Mucosa of descending colon (tissue), 3 donors: ENCODE measurements at regions not wholly inside any gene's neighbourhood (a gene's known extent, or its start where the extent isn't known, plus 50 kb on each side); places are given as distances from the start of the nearest gene placed in this dataset.
A peak's percentile ranks its signal among the peaks of the same experiment; 100 is the strongest.

Source experiments
- ATAC-seq: fragments of 200-7000 bp; cut with Tn5 transposase; one replicate; pipeline ENCODE4 v1.9.1; 2020; ENCODE audit warnings: mild to moderate bottlenecking, moderate library complexity
- DNase-seq, 3 donors: peaks; one replicate each; pipeline ENCODE4 v3.0.0-alpha.2; 2020
- H3K36me3 ChIP-seq: fragments of 200-600 bp; one replicate; pipeline ENCODE4 v1.8.0; 2021; ENCODE audit warnings: low read depth, mild to moderate bottlenecking
- H3K4me1 ChIP-seq: fragments of 200-600 bp; one replicate; pipeline ENCODE4 v1.8.0; 2021; ENCODE audit warnings: low read depth, mild to moderate bottlenecking
- H3K4me3 ChIP-seq: fragments of 200-600 bp; one replicate; pipeline ENCODE4 v1.8.0; 2021; ENCODE audit warnings: mild to moderate bottlenecking
- H3K9me3 ChIP-seq: fragments of 200-600 bp; one replicate; pipeline ENCODE4 v1.8.0; 2021; ENCODE audit warnings: mild to moderate bottlenecking
- CTCF ChIP-seq: fragments of 200-600 bp; IDR thresholded peaks from one replicate; pipeline ENCODE4 v1.8.0; 2022; ENCODE audit warnings: antibody characterized with exemption, mild to moderate bottlenecking
- intact Hi-C, 2 donors: fragments of 100-400 bp; cut with DNase I in 1 of 2; cut with micrococcal nuclease in 1 of 2; formaldehyde crosslinking; loops; one replicate each; pipeline versions ENCODE4 v1.11.0 to v1.11.1; 2022; cut with DNase I, micrococcal nuclease
- donor health status: DM: no; HTN: no; CAD: no; lungs with moderate emphysema.
- donor health status: DM: no; HTN: no; CAD: no.
- donor health status: DM: no; HTN: yes; CAD: no.

GRCh38 chr7:46751471-46751870 lies 830.4 kb upstream of the IGFBP3 start:
- ATAC-seq: no peak
- Histone ChIP-seq H3K9me3 (no peaks in the 10 kb centered on the region), H3K36me3 (no peaks in the 10 kb centered on the region), H3K4me1 (no peaks in the 10 kb centered on the region), H3K4me3 (no peak overlapping the region)
- no peak for TF ChIP-seq CTCF
- intact Hi-C loops: no loop called here
- DNase-seq: no peak

GRCh38 chr7:46750321-46750865 lies 829.3 kb upstream of the IGFBP3 start:
- ATAC-seq (no peak), DNase-seq (no peak)
- H3K9me3 ChIP-seq: no peaks in the 10 kb centered on the region
- TF ChIP-seq CTCF: no peak
- H3K4me3 ChIP-seq: no peak overlapping the region
- intact Hi-C loops: no loop called here
- no peaks in the 10 kb centered on the region for H3K36me3 ChIP-seq
- H3K4me1 ChIP-seq: no peaks in the 10 kb centered on the region

- intact Hi-C loops: no loop called here
- ATAC-seq (no peak), DNase-seq (no peak)
- H3K4me3 ChIP-seq: no peak overlapping the region
- H3K4me1 ChIP-seq: no peaks in the 10 kb centered on the region
- TF ChIP-seq CTCF: no peak
- no peaks in the 10 kb centered on the region for H3K36me3 ChIP-seq
- H3K9me3 ChIP-seq: no peaks in the 10 kb centered on the region
Measured at GRCh38 chr7:46747869-46748576, 827.0 kb upstream of the IGFBP3 start.

- H3K36me3 ChIP-seq: no peaks in the 10 kb centered on the region
- intact Hi-C loops: no loop called here
- TF ChIP-seq CTCF: no peak
Measured at GRCh38 chr7:46746695-46747687, 825.9 kb upstream of the IGFBP3 start.

GRCh38 chr7:46745707-46746090 lies 824.6 kb upstream of the IGFBP3 start:
- intact Hi-C loops: no loop called here
- no peaks in the 10 kb centered on the region for H3K9me3 ChIP-seq
- ATAC-seq (no peak), DNase-seq (peak in 1 of 3 donors; percentile 9)
- H3K4me3 ChIP-seq: no peak overlapping the region
- no peak for TF ChIP-seq CTCF
- no peaks in the 10 kb centered on the region for H3K36me3 ChIP-seq
- H3K4me1 ChIP-seq: no peaks in the 10 kb centered on the region

More at GRCh38 chr7:46746695-46747687, 825.9 kb upstream of the IGFBP3 start:
- ATAC-seq: no peak
- H3K9me3 ChIP-seq: no peaks in the 10 kb centered on the region
- H3K4me3 ChIP-seq: no peak overlapping the region
- DNase-seq: no peak
- no peaks in the 10 kb centered on the region for H3K4me1 ChIP-seq
